Left lung (tissue), 4 donors: ENCODE measurements at regions not wholly inside any gene's neighbourhood (a gene's known extent, or its start where the extent isn't known, plus 50 kb on each side); places are given as distances from the start of the nearest gene placed in this dataset.
A peak's percentile ranks its signal among the peaks of the same experiment; 100 is the strongest.

ENCODE experiments used
- ATAC-seq: fragments of 200-7000 bp; cut with Tn5 transposase; one replicate; pipeline ENCODE4 v1.9.1; 2020; ENCODE audit warnings: moderate library complexity
- DNase-seq, 4 donors: peaks; one replicate each; pipeline ENCODE4 v3.0.0-alpha.2; 2013 to 2020
- H3K27ac ChIP-seq, 2 donors: fragments of 200-600 bp; sonication (generic) in 1 of 2; one replicate each; pipeline versions ENCODE4 v1.5.0 to v1.8.0; 2020 to 2021
- H3K27me3 ChIP-seq, 2 donors: fragments of 200-600 bp; sonication (generic) in 1 of 2; one replicate each; pipeline versions ENCODE4 v1.5.0 to v1.8.0; 2020 to 2021
- H3K36me3 ChIP-seq, 2 donors: fragments of 200-600 bp; sonication (generic) in 1 of 2; one replicate each; pipeline versions ENCODE4 v1.5.0 to v1.8.0; 2020 to 2021
- H3K4me1 ChIP-seq, 2 donors: fragments of 200-600 bp; one replicate each; pipeline ENCODE4 v1.8.0; 2021
- H3K4me3 ChIP-seq, 2 donors: fragments of 200-600 bp; sonication (generic) in 1 of 2; one replicate each; pipeline versions ENCODE4 v1.5.0 to v1.8.0; 2020 to 2021; ENCODE audit warnings: mild to moderate bottlenecking in 1 of 2
- H3K9me3 ChIP-seq, 2 donors: fragments of 200-600 bp; sonication (generic) in 1 of 2; one replicate each; pipeline versions ENCODE4 v1.5.0 to v1.8.0; 2020 to 2021
- CTCF ChIP-seq, 2 donors: fragments of 200-600 bp; sonication (generic) in 1 of 2; IDR thresholded peaks; one replicate each; pipeline versions ENCODE4 v1.5.0 to v1.8.0; 2021; ENCODE audit warnings: antibody characterized with exemption in 2 of 2
- intact Hi-C, 2 donors: fragments of 100-400 bp; cut with DNase I; formaldehyde crosslinking; loops; one replicate each; pipeline versions ENCODE4 v1.11.2 to v1.14.2; 2022
- donor health status: DM: no; HTN: yes; CAD: no.
- donor health status: DM: no; HTN: no; CAD: no.

GRCh38 chr20:39954621-39955020, 734.4 kb downstream of the MAFB start:
- peak in 1 of 4 donors; percentile 37 for DNase-seq
- TF ChIP-seq CTCF (IDR thresholded peaks at IDR 0.05), result no peak
- H3K36me3 ChIP-seq, result no peaks in the 10 kb centered on the region
- H3K4me3 ChIP-seq, result no peak overlapping the region
- H3K27ac ChIP-seq, result no peak overlapping the region
- intact Hi-C loops, result no loop called here
- no peaks in the 10 kb centered on the region for H3K4me1 ChIP-seq
- H3K9me3 ChIP-seq, result no peaks in the 10 kb centered on the region
- ATAC-seq, result no peak
- H3K27me3 ChIP-seq, result no peaks in the 10 kb centered on the region

- H3K36me3 ChIP-seq, result no peaks in the 10 kb centered on the region
- no peaks in the 10 kb centered on the region for H3K27me3 ChIP-seq
- no peak overlapping the region for H3K4me3 ChIP-seq
- intact Hi-C loops, result no loop called here
- no peaks in the 10 kb centered on the region for H3K9me3 ChIP-seq
- ATAC-seq (no peak), DNase-seq (no peak)
- no peak for TF ChIP-seq CTCF (IDR thresholded peaks at IDR 0.05)
- no peaks in the 10 kb centered on the region for H3K4me1 ChIP-seq
- no peak overlapping the region for H3K27ac ChIP-seq
Measured at GRCh38 chr20:39946931-39947330, 742.1 kb downstream of the MAFB start.

GRCh38 chr20:39946053-39946810, 742.8 kb downstream of the MAFB start:
- Histone ChIP-seq H3K9me3 (no peaks in the 10 kb centered on the region), H3K4me3 (no peak overlapping the region), H3K36me3 (no peaks in the 10 kb centered on the region), H3K4me1 (peaks cover 0 to 3% of the 10 kb centered on the region in 2 donors), H3K27me3 (no peaks in the 10 kb centered on the region), H3K27ac (no peak overlapping the region)
- intact Hi-C loops, result no loop called here
- DNase-seq, result no peak
- no peak for TF ChIP-seq CTCF (IDR thresholded peaks at IDR 0.05)
- ATAC-seq, result no peak

- H3K4me3 ChIP-seq, result no peak overlapping the region
- H3K36me3 ChIP-seq, result no peaks in the 10 kb centered on the region
- no peak for DNase-seq
- TF ChIP-seq CTCF (IDR thresholded peaks at IDR 0.05), result no peak
- no peak overlapping the region for H3K27ac ChIP-seq
- no peaks in the 10 kb centered on the region for H3K27me3 ChIP-seq
- no peak for ATAC-seq
- H3K9me3 ChIP-seq, result no peaks in the 10 kb centered on the region
- intact Hi-C loops, result no loop called here
- H3K4me1 ChIP-seq, result peaks cover 0 to 3% of the 10 kb centered on the region in 2 donors
Measured at GRCh38 chr20:39944861-39945260, 744.2 kb downstream of the MAFB start.

GRCh38 chr20:39943336-39943735, 745.7 kb downstream of the MAFB start:
- DNase-seq (no peak), ATAC-seq (no peak)
- H3K27ac ChIP-seq, result no peak overlapping the region
- TF ChIP-seq CTCF (IDR thresholded peaks at IDR 0.05), result no peak
- no peak overlapping the region for H3K4me3 ChIP-seq
- H3K36me3 ChIP-seq, result no peaks in the 10 kb centered on the region
- no peaks in the 10 kb centered on the region for H3K9me3 ChIP-seq
- H3K27me3 ChIP-seq, result no peaks in the 10 kb centered on the region
- H3K4me1 ChIP-seq, result peaks cover 0 to 3% of the 10 kb centered on the region in 2 donors
- intact Hi-C loops, result no loop called here
